Hepatocyte (in vitro differentiated cells): ENCODE measurements at regions not wholly inside any gene's neighbourhood (a gene's known extent, or its start where the extent isn't known, plus 50 kb on each side); places are given as distances from the start of the nearest gene placed in this dataset.

ENCODE experiments used
- DNase-seq: peaks from one replicate; pipeline ENCODE4 v3.0.0-alpha.2; 2016; ENCODE audit warnings: low spot score
- H2AFZ ChIP-seq: fragments of 200-600 bp; sonication (generic); 2 replicates; pipeline ENCODE4 v1.6.0; 2016; ENCODE audit warnings: antibody characterized with exemption, mild to moderate bottlenecking
- H3K27ac ChIP-seq: fragments of 200-600 bp; sonication (generic); 2 replicates; pipeline ENCODE4 v1.5.1; 2016; ENCODE audit warnings: mild to moderate bottlenecking
- H3K27me3 ChIP-seq: fragments of 200-600 bp; sonication (generic); 2 replicates; pipeline ENCODE4 v1.6.1; 2016
- H3K36me3 ChIP-seq: fragments of 200-600 bp; sonication (generic); replicated peaks from 2 replicates; pipeline ENCODE4 v1.5.1; 2016; ENCODE audit warnings: low read depth; ENCODE audit not compliant: insufficient read depth
- H3K4me1 ChIP-seq: fragments of 200-600 bp; sonication (generic); 2 replicates; pipeline ENCODE4 v1.5.1; 2016; ENCODE audit warnings: mild to moderate bottlenecking, moderate library complexity; ENCODE audit not compliant: insufficient read depth
- H3K4me2 ChIP-seq: fragments of 200-600 bp; sonication (generic); 2 replicates; pipeline ENCODE4 v1.6.0; 2016
- H3K4me3 ChIP-seq: fragments of 200-600 bp; sonication (generic); 2 replicates; pipeline ENCODE4 v1.5.1; 2016; ENCODE audit warnings: mild to moderate bottlenecking
- H3K79me2 ChIP-seq: fragments of 200-600 bp; sonication (generic); 2 replicates; pipeline ENCODE4 v1.6.0; 2017; ENCODE audit warnings: mild to moderate bottlenecking
- H3K9me2 ChIP-seq: fragments of 200-600 bp; sonication (generic); replicated peaks from 2 replicates; pipeline ENCODE4 v1.6.0; 2017; ENCODE audit warnings: mild to moderate bottlenecking; ENCODE audit not compliant: insufficient read depth
- H3K9me3 ChIP-seq: fragments of 200-600 bp; sonication (generic); 2 replicates; pipeline ENCODE4 v1.5.1; 2016; ENCODE audit warnings: low read depth, mild to moderate bottlenecking
- H4K20me1 ChIP-seq: fragments of 200-600 bp; sonication (generic); 2 replicates; pipeline ENCODE4 v1.6.0; 2016; ENCODE audit warnings: mild to moderate bottlenecking; ENCODE audit not compliant: insufficient read depth, poor library complexity, severe bottlenecking
- CTCF ChIP-seq: fragments of 200-600 bp; sonication (generic); IDR thresholded peaks from 2 replicates; pipeline ENCODE4 v1.5.1; 2016; ENCODE audit warnings: antibody characterized with exemption, mild to moderate bottlenecking; ENCODE audit not compliant: poor library complexity
- EZH2 ChIP-seq: fragments of 200-600 bp; sonication (generic); IDR thresholded peaks from 2 replicates; pipeline ENCODE4 v1.6.1; 2016; ENCODE audit warnings: antibody characterized with exemption, mild to moderate bottlenecking, borderline replicate concordance
- EZH2phosphoT487 ChIP-seq: fragments of 200-600 bp; sonication (generic); IDR thresholded peaks from one replicate; pipeline ENCODE4 v1.6.1; 2018; ENCODE audit warnings: antibody characterized with exemption, mild to moderate bottlenecking, low read depth, moderate library complexity; ENCODE audit not compliant: unreplicated experiment, severe bottlenecking
- WGBS: methylation state at CpG from one replicate; pipeline ENCODE4 v1.1.6; 2016; ENCODE audit warnings: low lambda C conversion rate; ENCODE audit errors: missing lambda C conversion rate; 5-methylcytosine and 5-hydroxymethylcytosine counted together

GRCh38 chr18:77977331-77977730 is 727.7 kb downstream of the GALR1 start:
- Histone ChIP-seq H3K4me3 (no peak overlapping the region), H2AFZ (no peak overlapping the region), H3K27me3 (no peaks in the 10 kb centered on the region), H4K20me1 (no peaks in the 10 kb centered on the region), H3K9me3 (no peaks in the 10 kb centered on the region), H3K27ac (no peak overlapping the region), H3K4me1 (no peaks in the 10 kb centered on the region), H3K36me3 (no peaks in the 10 kb centered on the region), H3K79me2 (no peaks in the 10 kb centered on the region), H3K4me2 (no peak overlapping the region), H3K9me2 (no peaks in the 10 kb centered on the region)
- DNase-seq = no peak
- WGBS = 89% methylated on average over 11 of the region's 11 CpGs
- no peak for TF ChIP-seq EZH2phosphoT487
- no peak for TF ChIP-seq CTCF
- TF ChIP-seq EZH2 = no peak

- no peak overlapping the region for H3K4me3 ChIP-seq
- H3K27ac ChIP-seq = no peak overlapping the region
- no peaks in the 10 kb centered on the region for H3K4me1 ChIP-seq
- no peaks in the 10 kb centered on the region for H3K79me2 ChIP-seq
- no peaks in the 10 kb centered on the region for H4K20me1 ChIP-seq
- no peaks in the 10 kb centered on the region for H3K27me3 ChIP-seq
- WGBS = 90% methylated on average over 10 of the region's 10 CpGs
- H2AFZ ChIP-seq = no peak overlapping the region
- no peak for DNase-seq
- no peak overlapping the region for H3K4me2 ChIP-seq
- H3K9me2 ChIP-seq = no peaks in the 10 kb centered on the region
- TF ChIP-seq EZH2 (no peak), CTCF (no peak)
- H3K9me3 ChIP-seq = no peaks in the 10 kb centered on the region
- no peaks in the 10 kb centered on the region for H3K36me3 ChIP-seq
These were observed 730.6 kb downstream of the GALR1 start for GRCh38 chr18:77980275-77980674.

GRCh38 chr18:77981874-77982273 is 732.2 kb downstream of the GALR1 start:
- no peak for DNase-seq
- TF ChIP-seq EZH2 (no peak), EZH2phosphoT487 (no peak), CTCF (no peak)
- no peak overlapping the region for H2AFZ ChIP-seq

GRCh38 chr18:77983270-77983669 is 733.6 kb downstream of the GALR1 start:
- no peaks in the 10 kb centered on the region for H3K4me1 ChIP-seq
- H2AFZ ChIP-seq = no peak overlapping the region
- no peaks in the 10 kb centered on the region for H4K20me1 ChIP-seq
- H3K9me2 ChIP-seq = no peaks in the 10 kb centered on the region
- H3K79me2 ChIP-seq = no peaks in the 10 kb centered on the region
- DNase-seq = no peak
- 92% methylated on average over 10 of the region's 10 CpGs for WGBS
- H3K36me3 ChIP-seq = no peaks in the 10 kb centered on the region
- TF ChIP-seq CTCF (no peak), EZH2 (no peak), EZH2phosphoT487 (no peak)
- no peaks in the 10 kb centered on the region for H3K9me3 ChIP-seq
- H3K4me2 ChIP-seq = no peak overlapping the region
- no peak overlapping the region for H3K27ac ChIP-seq
- H3K4me3 ChIP-seq = no peak overlapping the region
- H3K27me3 ChIP-seq = no peaks in the 10 kb centered on the region

More at GRCh38 chr18:77981874-77982273, 732.2 kb downstream of the GALR1 start:
- Histone ChIP-seq H3K9me2 (no peaks in the 10 kb centered on the region), H3K4me3 (no peak overlapping the region), H3K79me2 (no peaks in the 10 kb centered on the region), H3K4me1 (no peaks in the 10 kb centered on the region), H3K27ac (no peak overlapping the region), H3K27me3 (no peaks in the 10 kb centered on the region), H4K20me1 (no peaks in the 10 kb centered on the region), H3K9me3 (no peaks in the 10 kb centered on the region), H3K4me2 (no peak overlapping the region), H3K36me3 (no peaks in the 10 kb centered on the region)
- 92% methylated on average over 2 of the region's 2 CpGs for WGBS
